ENCODE measurements at regions not wholly inside any gene's neighbourhood (a gene's known extent, or its start where the extent isn't known, plus 50 kb on each side); places are given as distances from the start of the nearest gene placed in this dataset.

GRCh38 chr6:142669471-142670351, 275.3 kb downstream of the HIVEP2 start:
- in situ Hi-C loops (cut with HindIII; ENCODE audit: low pct_ligation_motif_present, low sequenced_read_pairs) = no loop called here

GRCh38 chr6:142671791-142672190, 273.2 kb downstream of the HIVEP2 start:
- H3K36me3 ChIP-seq (replicated peaks) = no peaks in the 10 kb centered on the region
- no peak for TF ChIP-seq CTCF (IDR thresholded peaks at IDR 0.05; ENCODE audit: low read depth, low read length, missing control alignments)
- H3K27me3 ChIP-seq (replicated peaks) = peaks cover 2% of the 10 kb centered on the region
- in situ Hi-C loops (cut with HindIII; ENCODE audit: low pct_ligation_motif_present, low sequenced_read_pairs) = no loop called here
- DNase-seq = no peak
- no peak overlapping the region for H3K27ac ChIP-seq
- no peak overlapping the region for H3K4me3 ChIP-seq (ENCODE audit: low read depth, low read length)

More at GRCh38 chr6:142669471-142670351, 275.3 kb downstream of the HIVEP2 start:
- H3K27me3 ChIP-seq (replicated peaks) = peaks cover 2% of the 10 kb centered on the region
- H3K36me3 ChIP-seq (replicated peaks) = no peaks in the 10 kb centered on the region
- no peak overlapping the region for H3K4me3 ChIP-seq (ENCODE audit: low read depth, low read length)
- no peak for DNase-seq
- H3K27ac ChIP-seq = no peak overlapping the region
- TF ChIP-seq CTCF (IDR thresholded peaks at IDR 0.05; ENCODE audit: low read depth, low read length, missing control alignments) = no peak

GRCh38 chr6:142675517-142675916, 269.5 kb downstream of the HIVEP2 start:
- in situ Hi-C loops (cut with HindIII; ENCODE audit: low pct_ligation_motif_present, low sequenced_read_pairs) = no loop called here
- Histone ChIP-seq H3K36me3 (replicated peaks) (no peaks in the 10 kb centered on the region), H3K4me3 (ENCODE audit: low read depth, low read length) (no peak overlapping the region), H3K27ac (no peak overlapping the region), H3K27me3 (replicated peaks) (peaks cover 2% of the 10 kb centered on the region)
- no peak for DNase-seq
- TF ChIP-seq CTCF (IDR thresholded peaks at IDR 0.05; ENCODE audit: low read depth, low read length, missing control alignments) = no peak

- Histone ChIP-seq H3K36me3 (replicated peaks) (no peaks in the 10 kb centered on the region), H3K4me3 (ENCODE audit: low read depth, low read length) (no peak overlapping the region), H3K27me3 (replicated peaks) (peaks cover 2% of the 10 kb centered on the region), H3K27ac (no peak overlapping the region)
- DNase-seq = no peak
- no peak for TF ChIP-seq CTCF (IDR thresholded peaks at IDR 0.05; ENCODE audit: low read depth, low read length, missing control alignments)
- in situ Hi-C loops (cut with HindIII; ENCODE audit: low pct_ligation_motif_present, low sequenced_read_pairs) = no loop called here
These were observed 268.9 kb downstream of the HIVEP2 start for GRCh38 chr6:142676027-142676443.

- Histone ChIP-seq H3K27me3 (replicated peaks) (peaks cover 2% of the 10 kb centered on the region), H3K4me3 (ENCODE audit: low read depth, low read length) (no peak overlapping the region), H3K27ac (no peak overlapping the region), H3K36me3 (replicated peaks) (no peaks in the 10 kb centered on the region)
- in situ Hi-C loops (cut with HindIII; ENCODE audit: low pct_ligation_motif_present, low sequenced_read_pairs) = no loop called here
- TF ChIP-seq CTCF (IDR thresholded peaks at IDR 0.05; ENCODE audit: low read depth, low read length, missing control alignments) = no peak
- no peak for DNase-seq
These were observed 268.3 kb downstream of the HIVEP2 start for GRCh38 chr6:142676647-142677192.

Measured in brain microvascular endothelial cell (primary cell).